ENCODE measurements at regions not wholly inside any gene's neighbourhood (a gene's known extent, or its start where the extent isn't known, plus 50 kb on each side); places are given as distances from the start of the nearest gene placed in this dataset.

DNA sequence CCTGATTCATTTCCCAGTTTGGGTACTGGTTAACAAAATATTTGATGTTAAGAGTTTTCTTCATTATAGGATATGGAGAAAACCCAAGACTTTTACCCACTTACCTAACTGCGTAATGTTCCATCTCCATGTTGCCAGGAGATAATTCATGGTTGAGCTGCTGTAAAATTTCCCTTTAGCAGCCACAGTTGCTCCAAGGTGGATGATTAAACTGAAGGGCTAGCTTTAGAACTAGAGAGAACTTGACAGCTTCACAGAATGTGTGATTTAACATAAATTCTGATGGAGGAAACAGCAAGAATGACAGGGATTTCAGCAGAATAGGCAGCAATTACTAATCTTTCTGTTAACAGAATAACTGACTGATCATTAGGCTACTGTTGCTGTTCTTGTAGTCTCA is 236.1 kb downstream of the MEF2C start:
- TF ChIP-seq POLR2AphosphoS5 (IDR thresholded peaks at IDR 0.05; ENCODE audit: low read depth) (no peak), GABPA (IDR thresholded peaks at IDR 0.05; ENCODE audit: low read depth) (no peak), SPI1 (IDR thresholded peaks at IDR 0.05; ENCODE audit: borderline replicate concordance, low read depth) (no peak)
- TF ChIP-seq, protein P1, sequence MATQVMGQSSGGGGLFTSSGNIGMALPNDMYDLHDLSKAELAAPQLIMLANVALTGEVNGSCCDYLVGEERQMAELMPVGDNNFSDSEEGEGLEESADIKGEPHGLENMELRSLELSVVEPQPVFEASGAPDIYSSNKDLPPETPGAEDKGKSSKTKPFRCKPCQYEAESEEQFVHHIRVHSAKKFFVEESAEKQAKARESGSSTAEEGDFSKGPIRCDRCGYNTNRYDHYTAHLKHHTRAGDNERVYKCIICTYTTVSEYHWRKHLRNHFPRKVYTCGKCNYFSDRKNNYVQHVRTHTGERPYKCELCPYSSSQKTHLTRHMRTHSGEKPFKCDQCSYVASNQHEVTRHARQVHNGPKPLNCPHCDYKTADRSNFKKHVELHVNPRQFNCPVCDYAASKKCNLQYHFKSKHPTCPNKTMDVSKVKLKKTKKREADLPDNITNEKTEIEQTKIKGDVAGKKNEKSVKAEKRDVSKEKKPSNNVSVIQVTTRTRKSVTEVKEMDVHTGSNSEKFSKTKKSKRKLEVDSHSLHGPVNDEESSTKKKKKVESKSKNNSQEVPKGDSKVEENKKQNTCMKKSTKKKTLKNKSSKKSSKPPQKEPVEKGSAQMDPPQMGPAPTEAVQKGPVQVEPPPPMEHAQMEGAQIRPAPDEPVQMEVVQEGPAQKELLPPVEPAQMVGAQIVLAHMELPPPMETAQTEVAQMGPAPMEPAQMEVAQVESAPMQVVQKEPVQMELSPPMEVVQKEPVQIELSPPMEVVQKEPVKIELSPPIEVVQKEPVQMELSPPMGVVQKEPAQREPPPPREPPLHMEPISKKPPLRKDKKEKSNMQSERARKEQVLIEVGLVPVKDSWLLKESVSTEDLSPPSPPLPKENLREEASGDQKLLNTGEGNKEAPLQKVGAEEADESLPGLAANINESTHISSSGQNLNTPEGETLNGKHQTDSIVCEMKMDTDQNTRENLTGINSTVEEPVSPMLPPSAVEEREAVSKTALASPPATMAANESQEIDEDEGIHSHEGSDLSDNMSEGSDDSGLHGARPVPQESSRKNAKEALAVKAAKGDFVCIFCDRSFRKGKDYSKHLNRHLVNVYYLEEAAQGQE (IDR thresholded peaks at IDR 0.05; ENCODE audit: insufficient replicate concordance, low read depth) = no peak
- TF ChIP-seq, protein P2, sequence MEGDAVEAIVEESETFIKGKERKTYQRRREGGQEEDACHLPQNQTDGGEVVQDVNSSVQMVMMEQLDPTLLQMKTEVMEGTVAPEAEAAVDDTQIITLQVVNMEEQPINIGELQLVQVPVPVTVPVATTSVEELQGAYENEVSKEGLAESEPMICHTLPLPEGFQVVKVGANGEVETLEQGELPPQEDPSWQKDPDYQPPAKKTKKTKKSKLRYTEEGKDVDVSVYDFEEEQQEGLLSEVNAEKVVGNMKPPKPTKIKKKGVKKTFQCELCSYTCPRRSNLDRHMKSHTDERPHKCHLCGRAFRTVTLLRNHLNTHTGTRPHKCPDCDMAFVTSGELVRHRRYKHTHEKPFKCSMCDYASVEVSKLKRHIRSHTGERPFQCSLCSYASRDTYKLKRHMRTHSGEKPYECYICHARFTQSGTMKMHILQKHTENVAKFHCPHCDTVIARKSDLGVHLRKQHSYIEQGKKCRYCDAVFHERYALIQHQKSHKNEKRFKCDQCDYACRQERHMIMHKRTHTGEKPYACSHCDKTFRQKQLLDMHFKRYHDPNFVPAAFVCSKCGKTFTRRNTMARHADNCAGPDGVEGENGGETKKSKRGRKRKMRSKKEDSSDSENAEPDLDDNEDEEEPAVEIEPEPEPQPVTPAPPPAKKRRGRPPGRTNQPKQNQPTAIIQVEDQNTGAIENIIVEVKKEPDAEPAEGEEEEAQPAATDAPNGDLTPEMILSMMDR (IDR thresholded peaks at IDR 0.05; ENCODE audit: insufficient read depth, low read length) = no peak

All from HL-60 (cell line).